LNCaP clone FGC (cell line): ENCODE measurements at regions not wholly inside any gene's neighbourhood (a gene's known extent, or its start where the extent isn't known, plus 50 kb on each side); places are given as distances from the start of the nearest gene placed in this dataset.
A peak's percentile ranks its signal among the peaks of the same experiment; 100 is the strongest.
"Not testable (repeated sequence)": the region's sequence is repeated elsewhere in the genome, so short reads cannot be mapped to it uniquely, and the experiment has no call there.

ENCODE experiments used
- DNase-seq: peaks from one replicate; pipeline ENCODE4 v3.0.0-alpha.2; 2011; ENCODE audit warnings: low read depth
- H3K4me3 ChIP-seq: 2 replicates; pipeline ENCODE4 v1.5.1; 2011; ENCODE audit warnings: mild to moderate bottlenecking, low read depth, low read length, control low read depth
- CTCF ChIP-seq: IDR thresholded peaks from 2 replicates; pipeline ENCODE4 v1.5.1; 2012; ENCODE audit warnings: mild to moderate bottlenecking; ENCODE audit not compliant: control insufficient read depth, insufficient read depth; ENCODE audit errors: extremely low read depth

- no peak overlapping the region for H3K4me3 ChIP-seq
- no peak for DNase-seq
Observed at GRCh38 chr22:45087802-45088201, 75.9 kb upstream of the NUP50 start.

GRCh38 chr22:45088576-45088975 is 75.1 kb upstream of the NUP50 start:
- no peak for TF ChIP-seq CTCF
- H3K4me3 ChIP-seq = no peak overlapping the region
- no peak for DNase-seq

More at GRCh38 chr22:45087802-45088201, 75.9 kb upstream of the NUP50 start:
- TF ChIP-seq CTCF = no peak

- no peak for TF ChIP-seq CTCF
- DNase-seq = peak; percentile 22
- no peak overlapping the region for H3K4me3 ChIP-seq
Observed at GRCh38 chr22:45090497-45090910, 73.2 kb upstream of the NUP50 start.

- TF ChIP-seq CTCF = no peak
- DNase-seq = no peak
- no peak overlapping the region for H3K4me3 ChIP-seq
Observed at GRCh38 chr22:45091254-45091854, 72.4 kb upstream of the NUP50 start.

- DNase-seq, H3K4me3 ChIP-seq: not testable (repeated sequence)
Observed at GRCh38 chr22:45091875-45092274, 71.8 kb upstream of the NUP50 start.

- no peak for DNase-seq
- no peak for TF ChIP-seq CTCF
- H3K4me3 ChIP-seq = no peak overlapping the region
Observed at GRCh38 chr22:45092644-45093043, 71.1 kb upstream of the NUP50 start.

GRCh38 chr22:45093609-45094008 is 70.1 kb upstream of the NUP50 start:
- DNase-seq = no peak
- no peak overlapping the region for H3K4me3 ChIP-seq
- TF ChIP-seq CTCF = no peak
